ENCODE measurements at regions not wholly inside any gene's neighbourhood (a gene's known extent, or its start where the extent isn't known, plus 50 kb on each side); places are given as distances from the start of the nearest gene placed in this dataset.

DNA sequence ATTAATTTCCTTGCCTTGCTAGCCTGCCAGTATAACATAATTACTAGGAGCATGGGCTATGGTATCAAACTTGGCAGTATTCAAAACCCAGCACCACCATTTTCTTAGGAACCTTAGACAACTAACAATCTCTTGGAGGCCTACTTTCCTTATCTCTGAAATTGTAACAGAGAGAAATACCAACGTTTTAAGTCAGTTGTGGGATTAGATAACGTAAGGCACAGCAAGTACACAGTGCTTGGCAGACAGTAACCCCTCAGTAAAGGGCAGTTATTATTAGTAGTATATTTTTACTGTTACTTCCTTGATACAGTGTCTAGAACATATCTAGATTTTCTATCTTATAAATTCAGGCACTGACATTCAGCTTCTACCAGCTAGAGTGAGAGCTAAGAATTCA lies 309.6 kb downstream of the ACTL7B start (continued):
- TF ChIP-seq SIN3A (IDR thresholded peaks at IDR 0.05; ENCODE audit: low read depth): no peak

DNA sequence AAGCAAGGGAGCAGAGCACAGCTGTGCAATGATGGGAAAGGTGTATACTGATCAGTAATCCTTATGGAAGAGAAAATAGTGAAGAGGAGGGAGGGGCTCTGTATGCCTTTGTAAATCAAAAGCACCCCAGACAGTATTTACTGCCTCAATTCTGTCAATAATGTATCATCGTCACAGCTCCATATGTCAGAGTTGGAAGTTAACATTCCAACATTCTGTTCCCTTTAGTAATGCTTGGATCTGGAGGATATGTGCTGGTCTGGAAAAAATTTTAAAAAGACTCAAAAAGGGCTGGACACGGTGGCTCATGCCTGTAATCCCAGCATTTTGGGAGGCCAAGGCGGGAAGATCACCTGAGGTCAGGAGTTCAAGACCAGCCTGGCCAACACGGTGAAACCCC lies 310.4 kb downstream of the ACTL7B start:
- ChIA-PET POLR2A (no interaction called here), CTCF (no interaction called here), RAD21 (ENCODE audit: low non-redundant PET in 1 of 2, low total read pairs in 2 of 2, uncharacterized antibody in 2 of 2, unreplicated experiment in 2 of 2) (no interaction called here)
- DNase-seq (ENCODE audit: low read depth, low spot score) (no peak), ATAC-seq (no peak)
- Histone ChIP-seq H2AFZ (ENCODE audit: low read depth, low read length, poor library complexity, severe bottlenecking) (no peak overlapping the region), H3K4me3 (replicated peaks in 1 of 2; ENCODE audit: low read depth in 1 of 2, low read length in 2 of 2) (no peak overlapping the region), H3K4me1 (ENCODE audit: control insufficient read depth in 1 of 2, insufficient read depth in 2 of 2, low read length in 2 of 2) (peaks cover 0 to 39% of the 10 kb centered on the region in 2 experiments; a peak in 3 of 4 replicates), H3K9me3 (ENCODE audit: control insufficient read depth in 1 of 2, insufficient read depth in 1 of 2, low read depth in 1 of 2, low read length in 2 of 2) (no peaks in the 10 kb centered on the region), H3K9ac (ENCODE audit: low read length) (no peak overlapping the region), H3K79me2 (ENCODE audit: insufficient read depth, low read length) (no peaks in the 10 kb centered on the region), H4K20me1 (ENCODE audit: insufficient read depth) (no peaks in the 10 kb centered on the region), H3K4me2 (ENCODE audit: low read length) (no peak overlapping the region), H3K36me3 (ENCODE audit: control insufficient read depth in 1 of 2, insufficient read depth in 2 of 2, low read length in 2 of 2) (no peaks in the 10 kb centered on the region), H3K9me2 (ENCODE audit: insufficient read depth) (no peaks in the 10 kb centered on the region), H3K27me3 (ENCODE audit: insufficient read depth, low read length) (no peaks in the 10 kb centered on the region), H3K27ac (ENCODE audit: low read depth, low read length) (no peak overlapping the region)
- intact Hi-C loops (cut with micrococcal nuclease): no loop called here
- no TSS peak for BruUV-seq (replicated peaks)
- TF ChIP-seq, protein P1, sequence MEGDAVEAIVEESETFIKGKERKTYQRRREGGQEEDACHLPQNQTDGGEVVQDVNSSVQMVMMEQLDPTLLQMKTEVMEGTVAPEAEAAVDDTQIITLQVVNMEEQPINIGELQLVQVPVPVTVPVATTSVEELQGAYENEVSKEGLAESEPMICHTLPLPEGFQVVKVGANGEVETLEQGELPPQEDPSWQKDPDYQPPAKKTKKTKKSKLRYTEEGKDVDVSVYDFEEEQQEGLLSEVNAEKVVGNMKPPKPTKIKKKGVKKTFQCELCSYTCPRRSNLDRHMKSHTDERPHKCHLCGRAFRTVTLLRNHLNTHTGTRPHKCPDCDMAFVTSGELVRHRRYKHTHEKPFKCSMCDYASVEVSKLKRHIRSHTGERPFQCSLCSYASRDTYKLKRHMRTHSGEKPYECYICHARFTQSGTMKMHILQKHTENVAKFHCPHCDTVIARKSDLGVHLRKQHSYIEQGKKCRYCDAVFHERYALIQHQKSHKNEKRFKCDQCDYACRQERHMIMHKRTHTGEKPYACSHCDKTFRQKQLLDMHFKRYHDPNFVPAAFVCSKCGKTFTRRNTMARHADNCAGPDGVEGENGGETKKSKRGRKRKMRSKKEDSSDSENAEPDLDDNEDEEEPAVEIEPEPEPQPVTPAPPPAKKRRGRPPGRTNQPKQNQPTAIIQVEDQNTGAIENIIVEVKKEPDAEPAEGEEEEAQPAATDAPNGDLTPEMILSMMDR (IDR thresholded peaks at IDR 0.05 in 2 of 3, conservative IDR thresholded peaks at IDR 0.05 in 1 of 3; ENCODE audit: borderline replicate concordance in 1 of 3, insufficient read depth in 1 of 3, low read depth in 2 of 3, low read length in 2 of 3): no peak
- no peak for TF ChIP-seq RAD21 (IDR thresholded peaks at IDR 0.05; ENCODE audit: low read depth)

DNA sequence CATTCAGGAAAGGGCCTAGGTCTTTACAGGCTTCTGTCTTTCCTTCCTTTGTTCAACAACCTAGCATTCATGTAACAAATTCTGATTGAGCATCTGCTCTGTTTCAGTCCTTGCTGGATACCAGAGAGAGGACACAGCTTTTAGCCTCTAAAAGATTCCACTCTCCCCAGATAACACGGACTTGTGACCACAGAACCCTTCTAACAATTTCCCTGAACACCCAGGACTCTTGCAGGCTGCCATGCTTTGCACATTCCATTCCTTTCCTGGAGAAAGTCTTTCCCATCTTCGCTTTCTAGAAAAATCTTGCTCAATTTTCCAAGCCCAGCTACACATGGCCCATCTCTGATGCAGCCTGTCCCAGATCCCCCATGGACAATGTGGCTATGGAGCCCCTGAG lies 310.9 kb downstream of the ACTL7B start:
- Histone ChIP-seq H3K27me3 (ENCODE audit: insufficient read depth, low read length) (no peaks in the 10 kb centered on the region), H3K79me2 (ENCODE audit: insufficient read depth, low read length) (no peaks in the 10 kb centered on the region), H4K20me1 (ENCODE audit: insufficient read depth) (no peaks in the 10 kb centered on the region), H3K27ac (ENCODE audit: low read depth, low read length) (no peak overlapping the region), H3K36me3 (ENCODE audit: control insufficient read depth in 1 of 2, insufficient read depth in 2 of 2, low read length in 2 of 2) (no peaks in the 10 kb centered on the region), H3K9me3 (ENCODE audit: control insufficient read depth in 1 of 2, insufficient read depth in 1 of 2, low read depth in 1 of 2, low read length in 2 of 2) (no peaks in the 10 kb centered on the region), H3K4me3 (replicated peaks in 1 of 2; ENCODE audit: low read depth in 1 of 2, low read length in 2 of 2) (no peak overlapping the region), H3K9me2 (ENCODE audit: insufficient read depth) (no peaks in the 10 kb centered on the region), H3K9ac (ENCODE audit: low read length) (no peak overlapping the region), H3K4me2 (ENCODE audit: low read length) (no peak overlapping the region), H2AFZ (ENCODE audit: low read depth, low read length, poor library complexity, severe bottlenecking) (no peak overlapping the region), H3K4me1 (ENCODE audit: control insufficient read depth in 1 of 2, insufficient read depth in 2 of 2, low read length in 2 of 2) (peaks cover 0 to 34% of the 10 kb centered on the region in 2 experiments; a peak in 3 of 4 replicates)
- DNase-seq (ENCODE audit: low read depth, low spot score): no peak
- BruUV-seq (replicated peaks): no TSS peak
- ChIA-PET RAD21 (ENCODE audit: low non-redundant PET in 1 of 2, low total read pairs in 2 of 2, uncharacterized antibody in 2 of 2, unreplicated experiment in 2 of 2) (no interaction called here), POLR2A (no interaction called here), CTCF (no interaction called here)
- no peak for ATAC-seq
- intact Hi-C loops (cut with micrococcal nuclease): no loop called here
- TF ChIP-seq RAD21 (IDR thresholded peaks at IDR 0.05; ENCODE audit: low read depth) (no peak), YY1 (IDR thresholded peaks at IDR 0.05; ENCODE audit: extremely low read depth, insufficient replicate concordance, low read depth, low read length) (no peak), SRF (IDR thresholded peaks at IDR 0.05; ENCODE audit: low read depth) (no peak), EZH2phosphoT487 (IDR thresholded peaks at IDR 0.05; ENCODE audit: borderline replicate concordance) (no peak), CEBPB (IDR thresholded peaks at IDR 0.05; ENCODE audit: low read depth) (no peak), EZH2 (IDR thresholded peaks at IDR 0.05) (no peak), POLR2AphosphoS5 (IDR thresholded peaks at IDR 0.05; ENCODE audit: low read depth, low read length) (no peak), POLR2A (IDR thresholded peaks at IDR 0.05; ENCODE audit: borderline replicate concordance, extremely low read depth, insufficient read depth, insufficient read length) (no peak), ELF1 (IDR thresholded peaks at IDR 0.05; ENCODE audit: borderline replicate concordance, low read depth) (no peak), SP1 (IDR thresholded peaks at IDR 0.05; ENCODE audit: low read depth) (no peak)
- TF ChIP-seq, protein P1 (IDR thresholded peaks at IDR 0.05 in 2 of 3, conservative IDR thresholded peaks at IDR 0.05 in 1 of 3; ENCODE audit: borderline replicate concordance in 1 of 3, insufficient read depth in 1 of 3, low read depth in 2 of 3, low read length in 2 of 3): no peak
- TF ChIP-seq, protein P2, sequence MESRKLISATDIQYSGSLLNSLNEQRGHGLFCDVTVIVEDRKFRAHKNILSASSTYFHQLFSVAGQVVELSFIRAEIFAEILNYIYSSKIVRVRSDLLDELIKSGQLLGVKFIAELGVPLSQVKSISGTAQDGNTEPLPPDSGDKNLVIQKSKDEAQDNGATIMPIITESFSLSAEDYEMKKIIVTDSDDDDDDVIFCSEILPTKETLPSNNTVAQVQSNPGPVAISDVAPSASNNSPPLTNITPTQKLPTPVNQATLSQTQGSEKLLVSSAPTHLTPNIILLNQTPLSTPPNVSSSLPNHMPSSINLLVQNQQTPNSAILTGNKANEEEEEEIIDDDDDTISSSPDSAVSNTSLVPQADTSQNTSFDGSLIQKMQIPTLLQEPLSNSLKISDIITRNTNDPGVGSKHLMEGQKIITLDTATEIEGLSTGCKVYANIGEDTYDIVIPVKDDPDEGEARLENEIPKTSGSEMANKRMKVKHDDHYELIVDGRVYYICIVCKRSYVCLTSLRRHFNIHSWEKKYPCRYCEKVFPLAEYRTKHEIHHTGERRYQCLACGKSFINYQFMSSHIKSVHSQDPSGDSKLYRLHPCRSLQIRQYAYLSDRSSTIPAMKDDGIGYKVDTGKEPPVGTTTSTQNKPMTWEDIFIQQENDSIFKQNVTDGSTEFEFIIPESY (IDR thresholded peaks at IDR 0.05; ENCODE audit: extremely low read depth, insufficient replicate concordance, low read length): no peak

Measured in HCT116 (cell line).